A673 (cell line): ENCODE measurements at regions not wholly inside any gene's neighbourhood (a gene's known extent, or its start where the extent isn't known, plus 50 kb on each side); places are given as distances from the start of the nearest gene placed in this dataset.
A peak's percentile ranks its signal among the peaks of the same experiment; 100 is the strongest.

ENCODE experiments used
- BruUV-seq: library from RNA; stranded (reverse); fragments of 400-500 nt; replicated peaks from 2 replicates; lab custom pipeline; 2021; lab: Mats Ljungman, UMichigan
- CTCF ChIA-PET: fragments of 300-600 bp; sonication (Branson Sonifier 250); formaldehyde crosslinking; loops from one replicate; lab custom pipeline; 2022; ENCODE audit warnings: antibody characterized with exemption; lab: Charles Lee
- POLR2A ChIA-PET: fragments of 300-600 bp; sonication (Branson Sonifier 250); formaldehyde crosslinking; loops from one replicate; lab custom pipeline; 2022; ENCODE audit warnings: antibody characterized with exemption; ENCODE audit not compliant: low non-redundant PET; lab: Charles Lee
- DNase-seq: peaks from one replicate; pipeline ENCODE4 v3.0.0-alpha.2; 2015; ENCODE audit warnings: low spot score
- H3K27ac ChIP-seq: fragments of 200-600 bp; sonication (generic); 2 replicates; pipeline ENCODE4 v1.5.1; 2016; ENCODE audit warnings: mixed run types, low read depth, mild to moderate bottlenecking, mixed read lengths, antibody characterized with exemption, low read length; ENCODE audit not compliant: poor library complexity, severe bottlenecking
- H3K27me3 ChIP-seq: fragments of 200-600 bp; sonication (generic); replicated peaks from 2 replicates; pipeline ENCODE4 v1.6.1; 2017; ENCODE audit warnings: mixed run types, low read depth, mild to moderate bottlenecking, mixed read lengths, antibody characterized with exemption, low read length; ENCODE audit not compliant: insufficient read depth, poor library complexity
- H3K36me3 ChIP-seq: fragments of 200-600 bp; sonication (generic); 2 replicates; pipeline ENCODE4 v1.6.1; 2016; ENCODE audit warnings: mixed run types, mild to moderate bottlenecking, mixed read lengths, antibody characterized with exemption, low read length; ENCODE audit not compliant: insufficient read depth, poor library complexity, severe bottlenecking
- H3K4me1 ChIP-seq: fragments of 200-600 bp; sonication (generic); 2 replicates; pipeline ENCODE4 v1.6.1; 2017; ENCODE audit warnings: mixed run types, mild to moderate bottlenecking, mixed read lengths, antibody characterized with exemption, low read length; ENCODE audit not compliant: insufficient read depth, poor library complexity, severe bottlenecking
- H3K4me3 ChIP-seq: fragments of 200-600 bp; sonication (generic); 2 replicates; pipeline ENCODE4 v1.5.1; 2016; ENCODE audit warnings: low read depth, mixed run types, mild to moderate bottlenecking, mixed read lengths, low read length; ENCODE audit not compliant: poor library complexity, severe bottlenecking
- H3K9me3 ChIP-seq: fragments of 200-600 bp; sonication (generic); 2 replicates; pipeline ENCODE4 v1.6.1; 2016; ENCODE audit warnings: mixed run types, low read depth, mild to moderate bottlenecking, mixed read lengths, antibody characterized with exemption, low read length; ENCODE audit not compliant: poor library complexity, severe bottlenecking
- CTCF ChIP-seq: fragments of 300-800, 200-600 bp; sonication (generic); conservative IDR thresholded peaks from 2 replicates; pipeline ENCODE4 v1.5.1; 2017; ENCODE audit warnings: low read depth, mild to moderate bottlenecking, antibody characterized with exemption, low read length, moderate library complexity, mixed read lengths
- EZH2 ChIP-seq: fragments of 200-600 bp; sonication (generic); IDR thresholded peaks from 2 replicates; pipeline ENCODE4 v1.6.1; 2017; ENCODE audit warnings: borderline replicate concordance, low read depth, mild to moderate bottlenecking, mixed read lengths, antibody characterized with exemption, low read length; ENCODE audit not compliant: poor library complexity, severe bottlenecking
- intact Hi-C: fragments of 100-400 bp; cut with micrococcal nuclease; formaldehyde crosslinking; loops from one replicate; pipeline ENCODE4 v1.10.0; 2022; ENCODE audit not compliant: unreplicated experiment

- peak; percentile 75 for DNase-seq
- H3K27ac ChIP-seq: no peak overlapping the region
- TF ChIP-seq CTCF (peak; percentile 76), EZH2 (no peak)
- no peaks in the 10 kb centered on the region for H3K4me1 ChIP-seq
- no peaks in the 10 kb centered on the region for H3K36me3 ChIP-seq
- ChIA-PET POLR2A (no interaction called here), CTCF (interaction anchor here (0.8 to 2.0 kb wide), 2 partner anchors 344 to 347 kb away, joined by 3 to 8 read pairs; no protein-coding TSS in a partner anchor)
- H3K4me3 ChIP-seq: no peak overlapping the region
- intact Hi-C loops: loop anchor here (1.0 to 10.0 kb wide), 2 partner anchors 347 to 738 kb away; no protein-coding TSS in a partner anchor
- H3K27me3 ChIP-seq: no peaks in the 10 kb centered on the region
- H3K9me3 ChIP-seq: no peaks in the 10 kb centered on the region
- BruUV-seq: no TSS peak
These were observed 500.0 kb upstream of the C9orf72 start for GRCh38 chr9:28073270-28073669.

- POLR2A ChIA-PET: no interaction called here
- no peaks in the 10 kb centered on the region for H3K36me3 ChIP-seq
- no peaks in the 10 kb centered on the region for H3K4me1 ChIP-seq
- H3K27me3 ChIP-seq: no peaks in the 10 kb centered on the region
- DNase-seq: no peak
- intact Hi-C loops: loop anchor here (10.0 kb wide), 1 partner anchor 745 kb away; no protein-coding TSS in a partner anchor
- H3K27ac ChIP-seq: no peak overlapping the region
- CTCF ChIA-PET: no interaction called here
- no peak overlapping the region for H3K4me3 ChIP-seq
- TF ChIP-seq EZH2: no peak
- no peak for TF ChIP-seq CTCF
- no TSS peak for BruUV-seq
- H3K9me3 ChIP-seq: no peaks in the 10 kb centered on the region
These were observed 506.4 kb upstream of the C9orf72 start for GRCh38 chr9:28079677-28080076.

- Histone ChIP-seq H3K9me3 (no peaks in the 10 kb centered on the region), H3K27me3 (no peaks in the 10 kb centered on the region), H3K4me3 (no peak overlapping the region), H3K4me1 (no peaks in the 10 kb centered on the region), H3K27ac (no peak overlapping the region), H3K36me3 (no peaks in the 10 kb centered on the region)
- BruUV-seq: no TSS peak
- POLR2A ChIA-PET: no interaction called here
- TF ChIP-seq EZH2: no peak
- no peak for TF ChIP-seq CTCF
- DNase-seq: no peak
- CTCF ChIA-PET: no interaction called here
- intact Hi-C loops: no loop called here
These were observed 509.4 kb upstream of the C9orf72 start for GRCh38 chr9:28082671-28083070.
